HCT116 (cell line): ENCODE measurements at regions not wholly inside any gene's neighbourhood (a gene's known extent, or its start where the extent isn't known, plus 50 kb on each side); places are given as distances from the start of the nearest gene placed in this dataset.

ENCODE experiments used
- ATAC-seq: fragments of 200-7000 bp; cut with Tn5 transposase; 2 replicates; pipeline ENCODE4 v1.9.1; 2020; ENCODE audit warnings: mild to moderate bottlenecking, moderate library complexity
- BruUV-seq: library from RNA; stranded (reverse); fragments of 400-500 nt; replicated peaks from 2 replicates; lab custom pipeline; 2021; lab: Mats Ljungman, UMichigan
- CTCF ChIA-PET: fragments of 300-600 bp; sonication (Branson Sonifier 250); formaldehyde crosslinking; loops from one replicate; lab custom pipeline; 2021; ENCODE audit warnings: antibody characterized with exemption; lab: Charles Lee
- POLR2A ChIA-PET: fragments of 300-600, 350-600 bp; sonication (Branson Sonifier 250); formaldehyde crosslinking; loops from one replicate; lab custom pipeline; 2021; ENCODE audit warnings: antibody characterized with exemption; lab: Charles Lee
- RAD21 ChIA-PET, 2 experiments: fragments of 300-600 bp; sonication (Branson Sonifier 250); formaldehyde crosslinking; loops; one replicate each; lab custom pipeline; 2023; ENCODE audit warnings: low total read pairs in 2 of 2; ENCODE audit not compliant: uncharacterized antibody in 2 of 2, unreplicated experiment in 2 of 2, low non-redundant PET in 1 of 2; lab: Charles Lee
- DNase-seq: peaks from one replicate; pipeline ENCODE4 v3.0.0-alpha.2; 2010; ENCODE audit warnings: low read depth, low spot score
- H2AFZ ChIP-seq: fragments of 200-600 bp; shearing (Covaris generic), sonication (generic); 2 replicates; pipeline ENCODE4 v1.6.1; 2017; ENCODE audit warnings: low read depth, mixed run types, mixed read lengths, antibody characterized with exemption, low read length; ENCODE audit not compliant: poor library complexity, severe bottlenecking
- H3K27ac ChIP-seq: 2 replicates; pipeline ENCODE4 v1.5.1; 2012; ENCODE audit warnings: low read depth, low read length
- H3K27me3 ChIP-seq: fragments of 200-600 bp; sonication (generic); 2 replicates; pipeline ENCODE4 v1.6.1; 2016; ENCODE audit warnings: mixed run types, low read length, mixed read lengths; ENCODE audit not compliant: insufficient read depth
- H3K36me3 ChIP-seq, 2 experiments: fragments of 200-500 bp in 1 of 2; fragments of 200-600 bp in 1 of 2; sonication (Bioruptor generic) in 1 of 2; sonication (generic) in 1 of 2; 2 replicates each; pipeline versions ENCODE4 v1.5.1 to v1.6.1; 2014 to 2016; ENCODE audit warnings: low read length in 2 of 2, inconsistent platforms in 1 of 2, mixed read lengths in 1 of 2, mixed run types in 1 of 2; ENCODE audit not compliant: insufficient read depth in 2 of 2, control insufficient read depth in 1 of 2
- H3K4me1 ChIP-seq, 2 experiments: fragments of 200-600 bp in 1 of 2; sonication (generic) in 1 of 2; 2 replicates each; pipeline versions ENCODE4 v1.5.1 to v1.6.1; 2012 to 2017; ENCODE audit warnings: low read length in 2 of 2, inconsistent platforms in 1 of 2, mild to moderate bottlenecking in 1 of 2, mixed read lengths in 1 of 2, mixed run types in 1 of 2, moderate library complexity in 1 of 2; ENCODE audit not compliant: insufficient read depth in 2 of 2, control insufficient read depth in 1 of 2
- H3K4me2 ChIP-seq: fragments of 200-600 bp; sonication (generic); 2 replicates; pipeline ENCODE4 v1.6.1; 2017; ENCODE audit warnings: mixed run types, low read length, mixed read lengths
- H3K4me3 ChIP-seq, 2 experiments: fragments of 200-600 bp in 1 of 2; sonication (generic) in 1 of 2; replicated peaks in 1 of 2; 2 replicates each; pipeline ENCODE4 v1.5.1; 2011 to 2016; ENCODE audit warnings: low read length in 2 of 2, control low read depth in 1 of 2, low read depth in 1 of 2, mild to moderate bottlenecking in 1 of 2, mixed read lengths in 1 of 2, mixed run types in 1 of 2
- H3K79me2 ChIP-seq: fragments of 200-600 bp; sonication (generic); 2 replicates; pipeline ENCODE4 v1.6.1; 2017; ENCODE audit warnings: mild to moderate bottlenecking, mixed run types, low read length, moderate library complexity, mixed read lengths; ENCODE audit not compliant: insufficient read depth
- H3K9ac ChIP-seq: fragments of 200-600 bp; sonication (generic); 2 replicates; pipeline ENCODE4 v1.6.1; 2016; ENCODE audit warnings: low read length, mixed read lengths
- H3K9me2 ChIP-seq: fragments of 200-600 bp; sonication (generic), shearing (Covaris generic); 2 replicates; pipeline ENCODE4 v1.6.1; 2017; ENCODE audit warnings: mixed run types, mild to moderate bottlenecking, moderate library complexity; ENCODE audit not compliant: insufficient read depth
- H3K9me3 ChIP-seq, 2 experiments: fragments of 200-500 bp in 1 of 2; fragments of 200-600 bp in 1 of 2; sonication (Bioruptor generic) in 1 of 2; sonication (generic) in 1 of 2; 2 replicates each; pipeline ENCODE4 v1.6.1; 2014 to 2017; ENCODE audit warnings: low read length in 2 of 2, mixed read lengths in 2 of 2, inconsistent platforms in 1 of 2, low read depth in 1 of 2, mild to moderate bottlenecking in 1 of 2, mixed run types in 1 of 2, moderate library complexity in 1 of 2; ENCODE audit not compliant: control insufficient read depth in 1 of 2, insufficient read depth in 1 of 2
- H4K20me1 ChIP-seq: fragments of 200-600 bp; sonication (generic), shearing (Covaris generic); 2 replicates; pipeline ENCODE4 v1.6.1; 2017; ENCODE audit warnings: mixed run types, mild to moderate bottlenecking, moderate library complexity; ENCODE audit not compliant: insufficient read depth
- CBX3 ChIP-seq: IDR thresholded peaks from 2 replicates; pipeline ENCODE4 v1.6.1; 2012; ENCODE audit warnings: low read depth
- CEBPB ChIP-seq: IDR thresholded peaks from 2 replicates; pipeline ENCODE4 v1.6.1; 2012; ENCODE audit warnings: low read depth
- EGR1 ChIP-seq: IDR thresholded peaks from 2 replicates; pipeline ENCODE4 v1.6.1; 2012; ENCODE audit warnings: low read depth
- ELF1 ChIP-seq: IDR thresholded peaks from 2 replicates; pipeline ENCODE4 v1.6.1; 2012; ENCODE audit warnings: low read depth, borderline replicate concordance
- EZH2 ChIP-seq: fragments of 200-600 bp; sonication (generic); IDR thresholded peaks from 2 replicates; pipeline ENCODE4 v1.6.1; 2017; ENCODE audit warnings: antibody characterized with exemption, mixed run types
- EZH2phosphoT487 ChIP-seq: fragments of 200-600 bp; IDR thresholded peaks from 2 replicates; pipeline ENCODE4 v1.6.1; 2018; ENCODE audit warnings: antibody characterized with exemption, borderline replicate concordance
- FOSL1 ChIP-seq: IDR thresholded peaks from 2 replicates; pipeline ENCODE4 v1.6.1; 2012; ENCODE audit warnings: low read depth
- JUND ChIP-seq: IDR thresholded peaks from 2 replicates; pipeline ENCODE4 v1.6.1; 2012
- POLR2AphosphoS5 ChIP-seq: IDR thresholded peaks from 2 replicates; pipeline ENCODE4 v1.6.1; 2011; ENCODE audit warnings: mild to moderate bottlenecking, low read depth, low read length, moderate library complexity
- RAD21 ChIP-seq: IDR thresholded peaks from 2 replicates; pipeline ENCODE4 v1.6.1; 2012; ENCODE audit warnings: low read depth, mild to moderate bottlenecking
- SP1 ChIP-seq: IDR thresholded peaks from 2 replicates; pipeline ENCODE4 v1.6.1; 2012; ENCODE audit warnings: low read depth
- TCF7L2 ChIP-seq: IDR thresholded peaks from 2 replicates; pipeline ENCODE4 v1.7.0; 2011; ENCODE audit warnings: borderline replicate concordance, inconsistent platforms; ENCODE audit not compliant: insufficient read depth, insufficient read length; ENCODE audit errors: extremely low read depth
- YY1 ChIP-seq: IDR thresholded peaks from 2 replicates; pipeline ENCODE4 v1.6.1; 2011; ENCODE audit warnings: low read length, low read depth, moderate library complexity, mild to moderate bottlenecking; ENCODE audit not compliant: insufficient replicate concordance; ENCODE audit errors: extremely low read depth
- intact Hi-C: fragments of 100-400 bp; cut with micrococcal nuclease; formaldehyde crosslinking; loops from 2 replicates; pipeline ENCODE4 v1.10.0; 2022
- TF ChIP-seq, protein P1 (sequence below), 3 experiments: fragments of 200-600 bp in 1 of 3; sonication (generic) in 1 of 3; IDR thresholded peaks in 2 of 3; conservative IDR thresholded peaks in 1 of 3; 2 replicates each; pipeline ENCODE4 v1.5.1; 2012 to 2017; ENCODE audit warnings: low read depth in 2 of 3, low read length in 2 of 3, antibody characterized with exemption in 1 of 3, borderline replicate concordance in 1 of 3, control low read depth in 1 of 3, mild to moderate bottlenecking in 1 of 3, mixed read lengths in 1 of 3, mixed run types in 1 of 3, moderate library complexity in 1 of 3; ENCODE audit not compliant: insufficient read depth in 1 of 3
- TF ChIP-seq, protein P2 (sequence below): IDR thresholded peaks from 2 replicates; pipeline ENCODE4 v1.6.1; 2012; ENCODE audit warnings: low read depth
- TF ChIP-seq, protein P3 (sequence below): IDR thresholded peaks from 2 replicates; pipeline ENCODE4 v1.6.1; 2012

DNA sequence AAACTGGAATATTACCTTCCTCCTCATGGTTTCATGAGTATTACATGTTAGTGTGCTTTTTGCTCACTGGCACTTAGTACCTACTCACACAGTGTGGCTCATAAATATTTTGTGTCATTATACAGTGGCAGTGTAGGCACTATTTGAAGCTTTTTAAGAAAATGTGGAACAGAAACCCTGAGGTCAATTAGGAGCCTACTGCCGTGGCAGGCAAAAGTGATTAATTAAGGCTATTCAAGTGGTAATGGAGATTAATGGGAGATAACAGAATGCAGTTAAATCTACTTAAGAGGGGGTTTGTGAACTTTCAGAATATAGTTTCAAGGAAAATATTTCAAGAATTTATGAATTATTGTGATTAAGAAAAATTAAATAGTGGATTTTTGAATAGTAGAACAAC is 277.6 kb downstream of the HGF start:
- TF ChIP-seq CEBPB (no peak), EGR1 (no peak), POLR2AphosphoS5 (no peak), SP1 (no peak), EZH2 (no peak), TCF7L2 (no peak), RAD21 (no peak), CBX3 (no peak), FOSL1 (no peak), ELF1 (no peak), JUND (no peak), EZH2phosphoT487 (no peak), YY1 (no peak)
- TF ChIP-seq, protein P1, sequence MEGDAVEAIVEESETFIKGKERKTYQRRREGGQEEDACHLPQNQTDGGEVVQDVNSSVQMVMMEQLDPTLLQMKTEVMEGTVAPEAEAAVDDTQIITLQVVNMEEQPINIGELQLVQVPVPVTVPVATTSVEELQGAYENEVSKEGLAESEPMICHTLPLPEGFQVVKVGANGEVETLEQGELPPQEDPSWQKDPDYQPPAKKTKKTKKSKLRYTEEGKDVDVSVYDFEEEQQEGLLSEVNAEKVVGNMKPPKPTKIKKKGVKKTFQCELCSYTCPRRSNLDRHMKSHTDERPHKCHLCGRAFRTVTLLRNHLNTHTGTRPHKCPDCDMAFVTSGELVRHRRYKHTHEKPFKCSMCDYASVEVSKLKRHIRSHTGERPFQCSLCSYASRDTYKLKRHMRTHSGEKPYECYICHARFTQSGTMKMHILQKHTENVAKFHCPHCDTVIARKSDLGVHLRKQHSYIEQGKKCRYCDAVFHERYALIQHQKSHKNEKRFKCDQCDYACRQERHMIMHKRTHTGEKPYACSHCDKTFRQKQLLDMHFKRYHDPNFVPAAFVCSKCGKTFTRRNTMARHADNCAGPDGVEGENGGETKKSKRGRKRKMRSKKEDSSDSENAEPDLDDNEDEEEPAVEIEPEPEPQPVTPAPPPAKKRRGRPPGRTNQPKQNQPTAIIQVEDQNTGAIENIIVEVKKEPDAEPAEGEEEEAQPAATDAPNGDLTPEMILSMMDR (IDR thresholded peaks at IDR 0.05 in 2 of 3, conservative IDR thresholded peaks at IDR 0.05 in 1 of 3; ENCODE audit: borderline replicate concordance in 1 of 3, insufficient read depth in 1 of 3, low read depth in 2 of 3, low read length in 2 of 3): no peak
- TF ChIP-seq, protein P2, sequence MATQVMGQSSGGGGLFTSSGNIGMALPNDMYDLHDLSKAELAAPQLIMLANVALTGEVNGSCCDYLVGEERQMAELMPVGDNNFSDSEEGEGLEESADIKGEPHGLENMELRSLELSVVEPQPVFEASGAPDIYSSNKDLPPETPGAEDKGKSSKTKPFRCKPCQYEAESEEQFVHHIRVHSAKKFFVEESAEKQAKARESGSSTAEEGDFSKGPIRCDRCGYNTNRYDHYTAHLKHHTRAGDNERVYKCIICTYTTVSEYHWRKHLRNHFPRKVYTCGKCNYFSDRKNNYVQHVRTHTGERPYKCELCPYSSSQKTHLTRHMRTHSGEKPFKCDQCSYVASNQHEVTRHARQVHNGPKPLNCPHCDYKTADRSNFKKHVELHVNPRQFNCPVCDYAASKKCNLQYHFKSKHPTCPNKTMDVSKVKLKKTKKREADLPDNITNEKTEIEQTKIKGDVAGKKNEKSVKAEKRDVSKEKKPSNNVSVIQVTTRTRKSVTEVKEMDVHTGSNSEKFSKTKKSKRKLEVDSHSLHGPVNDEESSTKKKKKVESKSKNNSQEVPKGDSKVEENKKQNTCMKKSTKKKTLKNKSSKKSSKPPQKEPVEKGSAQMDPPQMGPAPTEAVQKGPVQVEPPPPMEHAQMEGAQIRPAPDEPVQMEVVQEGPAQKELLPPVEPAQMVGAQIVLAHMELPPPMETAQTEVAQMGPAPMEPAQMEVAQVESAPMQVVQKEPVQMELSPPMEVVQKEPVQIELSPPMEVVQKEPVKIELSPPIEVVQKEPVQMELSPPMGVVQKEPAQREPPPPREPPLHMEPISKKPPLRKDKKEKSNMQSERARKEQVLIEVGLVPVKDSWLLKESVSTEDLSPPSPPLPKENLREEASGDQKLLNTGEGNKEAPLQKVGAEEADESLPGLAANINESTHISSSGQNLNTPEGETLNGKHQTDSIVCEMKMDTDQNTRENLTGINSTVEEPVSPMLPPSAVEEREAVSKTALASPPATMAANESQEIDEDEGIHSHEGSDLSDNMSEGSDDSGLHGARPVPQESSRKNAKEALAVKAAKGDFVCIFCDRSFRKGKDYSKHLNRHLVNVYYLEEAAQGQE: no peak
- TF ChIP-seq, protein P3, sequence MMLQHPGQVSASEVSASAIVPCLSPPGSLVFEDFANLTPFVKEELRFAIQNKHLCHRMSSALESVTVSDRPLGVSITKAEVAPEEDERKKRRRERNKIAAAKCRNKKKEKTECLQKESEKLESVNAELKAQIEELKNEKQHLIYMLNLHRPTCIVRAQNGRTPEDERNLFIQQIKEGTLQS: no peak
- DNase-seq (no peak), ATAC-seq (no peak)
- H3K36me3 ChIP-seq: no peaks in the 10 kb centered on the region
- H3K4me3 ChIP-seq: no peak overlapping the region
- H3K4me1 ChIP-seq: no peaks in the 10 kb centered on the region
- no peak overlapping the region for H3K27ac ChIP-seq
- ChIA-PET RAD21 (no interaction called here), POLR2A (no interaction called here), CTCF (no interaction called here)
- BruUV-seq: no TSS peak
- H4K20me1 ChIP-seq: no peaks in the 10 kb centered on the region
- no peak overlapping the region for H3K4me2 ChIP-seq
- no peaks in the 10 kb centered on the region for H3K9me3 ChIP-seq
- no peak overlapping the region for H2AFZ ChIP-seq
- no peaks in the 10 kb centered on the region for H3K27me3 ChIP-seq
- intact Hi-C loops: no loop called here
- no peaks in the 10 kb centered on the region for H3K79me2 ChIP-seq
- H3K9me2 ChIP-seq: no peaks in the 10 kb centered on the region
- no peak overlapping the region for H3K9ac ChIP-seq
